HuH-7.5 (cell line): ENCODE measurements at regions not wholly inside any gene's neighbourhood (a gene's known extent, or its start where the extent isn't known, plus 50 kb on each side); places are given as distances from the start of the nearest gene placed in this dataset.
"Not testable (repeated sequence)": the region's sequence is repeated elsewhere in the genome, so short reads cannot be mapped to it uniquely, and the experiment has no call there.

ENCODE experiments used
- DNase-seq: peaks from one replicate; pipeline ENCODE4 v3.0.0; 2011; ENCODE audit warnings: low spot score

GRCh38 chr5:92163906-92164305 is 780.8 kb upstream of the ARRDC3 start:
- DNase-seq, result no peak

GRCh38 chr5:92147798-92148197 is 764.7 kb upstream of the ARRDC3 start:
- no peak for DNase-seq

- no peak for DNase-seq
These were observed 764.1 kb upstream of the ARRDC3 start for GRCh38 chr5:92147266-92147665.

GRCh38 chr5:92145852-92146251 is 762.7 kb upstream of the ARRDC3 start:
- no peak for DNase-seq

- no peak for DNase-seq
These were observed 761.7 kb upstream of the ARRDC3 start for GRCh38 chr5:92144824-92145223.

GRCh38 chr5:92132294-92132908 is 749.3 kb upstream of the ARRDC3 start:
- not testable (repeated sequence) for DNase-seq

- no peak for DNase-seq
These were observed 743.1 kb upstream of the ARRDC3 start for GRCh38 chr5:92126182-92126581.

- no peak for DNase-seq
These were observed 736.0 kb upstream of the ARRDC3 start for GRCh38 chr5:92119110-92119509.

GRCh38 chr5:92106808-92107207 is 723.7 kb upstream of the ARRDC3 start:
- DNase-seq, result no peak

GRCh38 chr5:92104126-92104525 is 721.0 kb upstream of the ARRDC3 start:
- no peak for DNase-seq

- DNase-seq, result no peak
These were observed 719.2 kb upstream of the ARRDC3 start for GRCh38 chr5:92102313-92102712.

GRCh38 chr5:92092239-92092638 is 709.1 kb upstream of the ARRDC3 start:
- DNase-seq, result no peak

GRCh38 chr5:92086059-92086811 is 703.1 kb upstream of the ARRDC3 start:
- no peak for DNase-seq

- DNase-seq, result no peak
These were observed 699.0 kb upstream of the ARRDC3 start for GRCh38 chr5:92081958-92082712.

GRCh38 chr5:92070786-92071185 is 687.7 kb upstream of the ARRDC3 start:
- DNase-seq, result no peak

GRCh38 chr5:92064993-92065392 is 681.9 kb upstream of the ARRDC3 start:
- DNase-seq, result no peak

- DNase-seq, result no peak
These were observed 668.6 kb upstream of the ARRDC3 start for GRCh38 chr5:92051741-92052140.

- DNase-seq, result no peak
These were observed 667.9 kb upstream of the ARRDC3 start for GRCh38 chr5:92050970-92051369.

- no peak for DNase-seq
These were observed 659.0 kb upstream of the ARRDC3 start for GRCh38 chr5:92041911-92042660.

- no peak for DNase-seq
These were observed 658.1 kb upstream of the ARRDC3 start for GRCh38 chr5:92041206-92041605.

GRCh38 chr5:92029792-92030191 is 646.7 kb upstream of the ARRDC3 start:
- not testable (repeated sequence) for DNase-seq

GRCh38 chr5:92023555-92023954 is 640.4 kb upstream of the ARRDC3 start:
- DNase-seq, result no peak

GRCh38 chr5:92023141-92023471 is 640.0 kb upstream of the ARRDC3 start:
- DNase-seq, result no peak
